Panc1 (cell line): ENCODE measurements at regions not wholly inside any gene's neighbourhood (a gene's known extent, or its start where the extent isn't known, plus 50 kb on each side); places are given as distances from the start of the nearest gene placed in this dataset.

ENCODE experiments used
- POLR2AphosphoS5 ChIP-seq: IDR thresholded peaks from 2 replicates; pipeline ENCODE4 v1.6.1; 2012; ENCODE audit warnings: mild to moderate bottlenecking, low read depth, low read length, moderate library complexity
- SIN3A ChIP-seq: IDR thresholded peaks from 2 replicates; pipeline ENCODE4 v1.6.1; 2012; ENCODE audit warnings: low read depth, mild to moderate bottlenecking, low read length, moderate library complexity, borderline replicate concordance; ENCODE audit not compliant: insufficient read depth
- TCF7L2 ChIP-seq: IDR thresholded peaks from 2 replicates; pipeline ENCODE4 v1.6.1; 2011; ENCODE audit warnings: mild to moderate bottlenecking, low read depth, low read length, inconsistent platforms
- TF ChIP-seq, protein P1 (sequence below): fragments of 450-650 bp; IDR thresholded peaks from 2 replicates; pipeline ENCODE4 v1.5.1; 2017; ENCODE audit warnings: mild to moderate bottlenecking
- TF ChIP-seq, protein P2 (sequence below), 2 experiments: IDR thresholded peaks; 2 replicates each; pipeline ENCODE4 v1.6.1; 2011 to 2012; ENCODE audit warnings: low read depth in 2 of 2, control low read depth in 1 of 2, low read length in 1 of 2, mild to moderate bottlenecking in 1 of 2, moderate library complexity in 1 of 2; ENCODE audit not compliant: insufficient read depth in 1 of 2

DNA sequence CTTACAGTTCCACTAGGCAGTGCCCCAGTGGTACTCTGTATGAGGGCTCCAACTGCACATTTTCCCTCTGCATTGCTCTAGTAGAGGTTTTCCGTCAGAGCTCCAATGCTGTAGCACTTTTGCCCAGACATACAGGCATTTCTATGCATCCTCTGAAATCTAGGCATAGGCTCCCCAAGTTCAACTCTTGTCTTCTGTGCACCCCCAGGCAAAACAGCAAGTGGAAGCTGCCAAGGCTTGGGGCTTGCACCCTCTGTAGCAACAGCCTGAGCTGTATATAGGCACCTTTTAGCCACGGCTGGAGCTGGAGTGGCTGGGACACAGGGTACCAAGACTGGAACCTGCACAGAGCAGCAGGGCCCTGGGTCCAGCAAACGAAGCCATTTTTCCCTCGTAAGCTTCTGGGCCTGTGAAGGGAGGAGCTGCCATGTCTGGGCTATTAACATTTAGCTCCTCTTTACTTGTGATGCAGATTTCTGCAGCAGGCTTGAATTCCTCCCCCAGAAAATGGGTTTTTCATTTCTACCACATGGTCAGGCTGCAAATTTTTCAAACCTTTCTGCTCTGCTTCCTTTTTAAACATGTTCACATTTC is 596.2 kb upstream of the ADGRB3 start:
- TF ChIP-seq, protein P1, sequence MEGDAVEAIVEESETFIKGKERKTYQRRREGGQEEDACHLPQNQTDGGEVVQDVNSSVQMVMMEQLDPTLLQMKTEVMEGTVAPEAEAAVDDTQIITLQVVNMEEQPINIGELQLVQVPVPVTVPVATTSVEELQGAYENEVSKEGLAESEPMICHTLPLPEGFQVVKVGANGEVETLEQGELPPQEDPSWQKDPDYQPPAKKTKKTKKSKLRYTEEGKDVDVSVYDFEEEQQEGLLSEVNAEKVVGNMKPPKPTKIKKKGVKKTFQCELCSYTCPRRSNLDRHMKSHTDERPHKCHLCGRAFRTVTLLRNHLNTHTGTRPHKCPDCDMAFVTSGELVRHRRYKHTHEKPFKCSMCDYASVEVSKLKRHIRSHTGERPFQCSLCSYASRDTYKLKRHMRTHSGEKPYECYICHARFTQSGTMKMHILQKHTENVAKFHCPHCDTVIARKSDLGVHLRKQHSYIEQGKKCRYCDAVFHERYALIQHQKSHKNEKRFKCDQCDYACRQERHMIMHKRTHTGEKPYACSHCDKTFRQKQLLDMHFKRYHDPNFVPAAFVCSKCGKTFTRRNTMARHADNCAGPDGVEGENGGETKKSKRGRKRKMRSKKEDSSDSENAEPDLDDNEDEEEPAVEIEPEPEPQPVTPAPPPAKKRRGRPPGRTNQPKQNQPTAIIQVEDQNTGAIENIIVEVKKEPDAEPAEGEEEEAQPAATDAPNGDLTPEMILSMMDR, result no peak
- no peak for TF ChIP-seq POLR2AphosphoS5
- TF ChIP-seq, protein P2, sequence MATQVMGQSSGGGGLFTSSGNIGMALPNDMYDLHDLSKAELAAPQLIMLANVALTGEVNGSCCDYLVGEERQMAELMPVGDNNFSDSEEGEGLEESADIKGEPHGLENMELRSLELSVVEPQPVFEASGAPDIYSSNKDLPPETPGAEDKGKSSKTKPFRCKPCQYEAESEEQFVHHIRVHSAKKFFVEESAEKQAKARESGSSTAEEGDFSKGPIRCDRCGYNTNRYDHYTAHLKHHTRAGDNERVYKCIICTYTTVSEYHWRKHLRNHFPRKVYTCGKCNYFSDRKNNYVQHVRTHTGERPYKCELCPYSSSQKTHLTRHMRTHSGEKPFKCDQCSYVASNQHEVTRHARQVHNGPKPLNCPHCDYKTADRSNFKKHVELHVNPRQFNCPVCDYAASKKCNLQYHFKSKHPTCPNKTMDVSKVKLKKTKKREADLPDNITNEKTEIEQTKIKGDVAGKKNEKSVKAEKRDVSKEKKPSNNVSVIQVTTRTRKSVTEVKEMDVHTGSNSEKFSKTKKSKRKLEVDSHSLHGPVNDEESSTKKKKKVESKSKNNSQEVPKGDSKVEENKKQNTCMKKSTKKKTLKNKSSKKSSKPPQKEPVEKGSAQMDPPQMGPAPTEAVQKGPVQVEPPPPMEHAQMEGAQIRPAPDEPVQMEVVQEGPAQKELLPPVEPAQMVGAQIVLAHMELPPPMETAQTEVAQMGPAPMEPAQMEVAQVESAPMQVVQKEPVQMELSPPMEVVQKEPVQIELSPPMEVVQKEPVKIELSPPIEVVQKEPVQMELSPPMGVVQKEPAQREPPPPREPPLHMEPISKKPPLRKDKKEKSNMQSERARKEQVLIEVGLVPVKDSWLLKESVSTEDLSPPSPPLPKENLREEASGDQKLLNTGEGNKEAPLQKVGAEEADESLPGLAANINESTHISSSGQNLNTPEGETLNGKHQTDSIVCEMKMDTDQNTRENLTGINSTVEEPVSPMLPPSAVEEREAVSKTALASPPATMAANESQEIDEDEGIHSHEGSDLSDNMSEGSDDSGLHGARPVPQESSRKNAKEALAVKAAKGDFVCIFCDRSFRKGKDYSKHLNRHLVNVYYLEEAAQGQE (IDR thresholded peaks at IDR 0.05; ENCODE audit: insufficient read depth in 1 of 2, low read depth in 2 of 2, low read length in 1 of 2), result no peak
- no peak for TF ChIP-seq TCF7L2
- no peak for TF ChIP-seq SIN3A
